ENCODE measurements at regions not wholly inside any gene's neighbourhood (a gene's known extent, or its start where the extent isn't known, plus 50 kb on each side); places are given as distances from the start of the nearest gene placed in this dataset.

- TF ChIP-seq CTCF (conservative IDR thresholded peaks at IDR 0.05) (no peak), ZFX (IDR thresholded peaks at IDR 0.05) (no peak)
These were observed 163.1 kb upstream of the UMPS start for GRCh38 chr3:124567179-124567578.
